ENCODE measurements at regions not wholly inside any gene's neighbourhood (a gene's known extent, or its start where the extent isn't known, plus 50 kb on each side); places are given as distances from the start of the nearest gene placed in this dataset.
"Not testable (repeated sequence)": the region's sequence is repeated elsewhere in the genome, so short reads cannot be mapped to it uniquely, and the experiment has no call there.

- CTCF ChIA-PET: no interaction called here
- POLR2A ChIA-PET: no interaction called here
These were observed 705.7 kb upstream of the SALL3 start for GRCh38 chr18:78273876-78274275.

DNA sequence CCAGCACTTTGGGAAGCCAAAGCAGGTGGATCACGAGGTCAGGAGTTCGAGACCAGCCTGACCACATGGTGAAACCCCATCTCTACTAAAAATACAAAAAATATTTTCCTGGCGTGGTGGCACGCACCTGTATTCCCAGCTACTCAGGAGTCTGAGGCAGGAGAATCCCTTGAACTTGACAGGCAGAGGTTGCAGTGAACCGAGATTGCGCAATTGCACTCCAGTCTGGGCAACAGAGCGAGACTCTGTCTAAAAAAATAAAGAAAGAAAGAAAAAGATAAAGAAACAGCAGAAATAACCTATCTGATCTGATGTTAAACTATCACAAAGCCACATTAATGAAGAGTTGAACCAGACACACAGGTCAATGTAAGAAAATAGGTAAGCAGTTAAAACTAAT, 696.2 kb upstream of the SALL3 start:
- POLR2A ChIA-PET; H3K4me3 ChIP-seq (ENCODE audit: low read depth, low read length); H3K27me3 ChIP-seq (ENCODE audit: control insufficient read depth, insufficient read depth, low read length); DNase-seq (ENCODE audit: low read depth); H3K36me3 ChIP-seq (ENCODE audit: control insufficient read depth, insufficient read depth, low read length); CTCF ChIA-PET: not testable (repeated sequence)

More at GRCh38 chr18:78273876-78274275, 705.7 kb upstream of the SALL3 start:
- Histone ChIP-seq H3K4me3 (ENCODE audit: low read depth, low read length) (no peak overlapping the region), H3K27me3 (ENCODE audit: control insufficient read depth, insufficient read depth, low read length) (no peaks in the 10 kb centered on the region), H3K36me3 (ENCODE audit: control insufficient read depth, insufficient read depth, low read length) (no peaks in the 10 kb centered on the region)
- no peak for DNase-seq (ENCODE audit: low read depth)
- TF ChIP-seq CTCF (IDR thresholded peaks at IDR 0.05; ENCODE audit: insufficient read depth, low read depth, low read length): no peak

GRCh38 chr18:78292618-78293380, 686.8 kb upstream of the SALL3 start:
- no peak for DNase-seq (ENCODE audit: low read depth)
- H3K36me3 ChIP-seq (ENCODE audit: control insufficient read depth, insufficient read depth, low read length): no peaks in the 10 kb centered on the region
- H3K27me3 ChIP-seq (ENCODE audit: control insufficient read depth, insufficient read depth, low read length): no peaks in the 10 kb centered on the region
- CTCF ChIA-PET: no interaction called here
- TF ChIP-seq CTCF (IDR thresholded peaks at IDR 0.05; ENCODE audit: insufficient read depth, low read depth, low read length): no peak
- POLR2A ChIA-PET: no interaction called here
- no peak overlapping the region for H3K4me3 ChIP-seq (ENCODE audit: low read depth, low read length)

- DNase-seq (ENCODE audit: low read depth): no peak
- ChIA-PET POLR2A (no interaction called here), CTCF (no interaction called here)
- Histone ChIP-seq H3K27me3 (ENCODE audit: control insufficient read depth, insufficient read depth, low read length) (no peaks in the 10 kb centered on the region), H3K36me3 (ENCODE audit: control insufficient read depth, insufficient read depth, low read length) (no peaks in the 10 kb centered on the region), H3K4me3 (ENCODE audit: low read depth, low read length) (no peak overlapping the region)
- no peak for TF ChIP-seq CTCF (IDR thresholded peaks at IDR 0.05; ENCODE audit: insufficient read depth, low read depth, low read length)
These were observed 686.1 kb upstream of the SALL3 start for GRCh38 chr18:78293540-78293939.

- POLR2A ChIA-PET: no interaction called here
- TF ChIP-seq CTCF (IDR thresholded peaks at IDR 0.05; ENCODE audit: insufficient read depth, low read depth, low read length): no peak
- CTCF ChIA-PET: no interaction called here
These were observed 685.6 kb upstream of the SALL3 start for GRCh38 chr18:78293940-78294541.

DNA sequence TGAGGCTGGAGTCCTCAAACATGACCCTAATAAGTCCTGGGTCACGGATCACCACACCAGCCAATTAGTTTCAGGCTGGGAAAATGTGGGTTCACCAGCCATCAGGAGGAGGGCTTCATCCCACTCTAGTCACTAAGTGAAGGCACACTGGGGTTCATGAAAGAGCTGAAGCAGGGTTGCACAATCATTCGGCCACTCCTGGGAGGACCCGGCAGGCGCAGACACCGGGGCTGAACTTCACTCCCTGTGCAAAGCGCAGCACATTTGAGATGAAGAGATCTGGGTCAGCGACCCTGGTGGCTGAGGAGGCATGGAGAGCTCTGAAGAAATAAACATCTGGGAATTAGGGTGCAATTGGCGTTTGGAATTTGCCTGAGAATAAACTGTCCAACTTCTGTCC, 684.4 kb upstream of the SALL3 start:
- Histone ChIP-seq H3K4me3 (ENCODE audit: low read depth, low read length) (no peak overlapping the region), H3K36me3 (ENCODE audit: control insufficient read depth, insufficient read depth, low read length) (no peaks in the 10 kb centered on the region), H3K27me3 (ENCODE audit: control insufficient read depth, insufficient read depth, low read length) (no peaks in the 10 kb centered on the region)
- POLR2A ChIA-PET: no interaction called here
- no peak for TF ChIP-seq CTCF (IDR thresholded peaks at IDR 0.05; ENCODE audit: insufficient read depth, low read depth, low read length)
- no peak for DNase-seq (ENCODE audit: low read depth)
- CTCF ChIA-PET: no interaction called here

More at GRCh38 chr18:78293940-78294541, 685.6 kb upstream of the SALL3 start:
- no peaks in the 10 kb centered on the region for H3K36me3 ChIP-seq (ENCODE audit: control insufficient read depth, insufficient read depth, low read length)
- no peak for DNase-seq (ENCODE audit: low read depth)
- H3K27me3 ChIP-seq (ENCODE audit: control insufficient read depth, insufficient read depth, low read length): no peaks in the 10 kb centered on the region
- no peak overlapping the region for H3K4me3 ChIP-seq (ENCODE audit: low read depth, low read length)
